Erythroblast (primary cell): ENCODE measurements at regions not wholly inside any gene's neighbourhood (a gene's known extent, or its start where the extent isn't known, plus 50 kb on each side); places are given as distances from the start of the nearest gene placed in this dataset.

Experiments used
- GATA1 ChIP-seq: IDR thresholded peaks from 2 replicates; pipeline ENCODE4 v1.6.1; 2011; ENCODE audit warnings: low read depth, mild to moderate bottlenecking, control low read depth, low read length, moderate library complexity
- POLR2A ChIP-seq: IDR thresholded peaks from 2 replicates; pipeline ENCODE4 v1.6.1; 2011; ENCODE audit warnings: mild to moderate bottlenecking, low read length

DNA sequence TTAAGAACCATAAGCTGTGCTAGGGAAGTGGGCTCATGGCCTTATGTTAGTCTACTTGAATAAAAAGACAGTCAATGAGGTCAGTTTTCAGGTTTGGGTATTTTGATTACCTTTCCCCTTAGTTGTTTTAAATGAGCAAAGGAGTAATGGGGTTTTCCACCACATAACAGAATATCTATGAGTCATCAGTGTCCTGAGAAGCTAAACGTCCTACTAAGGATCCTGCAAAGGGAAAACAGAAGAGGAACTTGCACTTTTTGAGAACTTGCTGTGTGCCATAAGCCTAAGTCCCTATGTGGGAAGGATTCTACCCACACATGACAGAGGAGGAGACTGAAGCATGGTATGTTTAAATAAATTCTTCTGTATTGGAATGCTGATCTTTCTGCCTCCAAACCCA, 292.8 kb upstream of the TMC3 start:
- TF ChIP-seq POLR2A = no peak
- no peak for TF ChIP-seq GATA1
